Fibroblast of mammary gland (primary cell): ENCODE measurements at regions not wholly inside any gene's neighbourhood (a gene's known extent, or its start where the extent isn't known, plus 50 kb on each side); places are given as distances from the start of the nearest gene placed in this dataset.

ENCODE experiments used
- DNase-seq: peaks from one replicate; pipeline ENCODE4 v3.0.0-alpha.2; 2010; ENCODE audit warnings: low read depth
- H3K4me3 ChIP-seq: 2 replicates; pipeline ENCODE4 v1.5.1; 2011; ENCODE audit warnings: low read depth, mild to moderate bottlenecking, low read length, moderate library complexity; ENCODE audit not compliant: control insufficient read depth
- TF ChIP-seq, protein P1 (sequence below): conservative IDR thresholded peaks from 2 replicates; pipeline ENCODE4 v1.5.1; 2011; ENCODE audit warnings: low read depth, low read length, inconsistent platforms; ENCODE audit not compliant: control insufficient read depth, insufficient read depth

DNA sequence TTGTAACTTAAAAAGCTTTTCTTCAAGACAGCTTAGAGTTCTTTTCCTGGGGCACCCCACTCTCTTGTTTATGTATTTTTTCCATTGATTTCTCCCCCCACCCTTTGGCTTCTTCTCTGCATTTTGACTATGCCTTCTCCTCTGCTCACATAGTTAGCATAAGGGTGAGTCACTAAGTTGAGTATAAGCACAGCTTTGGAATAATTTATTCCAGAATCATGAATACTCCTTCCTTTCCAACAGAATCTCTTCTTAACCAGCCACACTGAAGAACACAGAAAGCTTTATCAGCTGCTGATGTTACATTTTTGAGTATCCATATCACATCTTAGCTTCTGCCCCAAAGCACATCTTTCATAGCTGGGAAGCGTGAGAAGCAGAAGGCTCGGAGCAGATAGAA is 449.5 kb upstream of the MKI67 start:
- no peak for DNase-seq
- TF ChIP-seq, protein P1, sequence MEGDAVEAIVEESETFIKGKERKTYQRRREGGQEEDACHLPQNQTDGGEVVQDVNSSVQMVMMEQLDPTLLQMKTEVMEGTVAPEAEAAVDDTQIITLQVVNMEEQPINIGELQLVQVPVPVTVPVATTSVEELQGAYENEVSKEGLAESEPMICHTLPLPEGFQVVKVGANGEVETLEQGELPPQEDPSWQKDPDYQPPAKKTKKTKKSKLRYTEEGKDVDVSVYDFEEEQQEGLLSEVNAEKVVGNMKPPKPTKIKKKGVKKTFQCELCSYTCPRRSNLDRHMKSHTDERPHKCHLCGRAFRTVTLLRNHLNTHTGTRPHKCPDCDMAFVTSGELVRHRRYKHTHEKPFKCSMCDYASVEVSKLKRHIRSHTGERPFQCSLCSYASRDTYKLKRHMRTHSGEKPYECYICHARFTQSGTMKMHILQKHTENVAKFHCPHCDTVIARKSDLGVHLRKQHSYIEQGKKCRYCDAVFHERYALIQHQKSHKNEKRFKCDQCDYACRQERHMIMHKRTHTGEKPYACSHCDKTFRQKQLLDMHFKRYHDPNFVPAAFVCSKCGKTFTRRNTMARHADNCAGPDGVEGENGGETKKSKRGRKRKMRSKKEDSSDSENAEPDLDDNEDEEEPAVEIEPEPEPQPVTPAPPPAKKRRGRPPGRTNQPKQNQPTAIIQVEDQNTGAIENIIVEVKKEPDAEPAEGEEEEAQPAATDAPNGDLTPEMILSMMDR = no peak
- H3K4me3 ChIP-seq = no peak overlapping the region

DNA sequence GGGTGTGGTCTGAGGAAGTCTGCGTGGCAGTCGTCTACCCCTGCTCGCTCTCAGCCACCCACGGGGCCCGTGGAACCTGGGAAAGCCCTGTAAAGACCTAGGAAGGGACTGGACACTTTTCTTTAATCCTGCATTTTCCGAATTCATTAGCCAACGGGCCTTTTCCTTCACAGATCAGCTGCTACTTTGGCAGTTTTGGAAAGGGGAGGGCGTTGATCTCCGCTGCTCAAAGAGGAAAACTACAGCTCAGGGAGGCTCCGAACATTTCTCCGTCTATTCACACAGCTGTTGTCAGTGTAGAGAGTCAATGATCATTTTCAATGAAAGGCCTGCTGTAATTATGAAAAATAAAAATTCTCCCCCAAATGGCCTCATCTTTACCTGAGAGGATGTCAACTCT is 450.1 kb upstream of the MKI67 start:
- no peak overlapping the region for H3K4me3 ChIP-seq
- DNase-seq = no peak
- TF ChIP-seq, protein P1 = no peak

DNA sequence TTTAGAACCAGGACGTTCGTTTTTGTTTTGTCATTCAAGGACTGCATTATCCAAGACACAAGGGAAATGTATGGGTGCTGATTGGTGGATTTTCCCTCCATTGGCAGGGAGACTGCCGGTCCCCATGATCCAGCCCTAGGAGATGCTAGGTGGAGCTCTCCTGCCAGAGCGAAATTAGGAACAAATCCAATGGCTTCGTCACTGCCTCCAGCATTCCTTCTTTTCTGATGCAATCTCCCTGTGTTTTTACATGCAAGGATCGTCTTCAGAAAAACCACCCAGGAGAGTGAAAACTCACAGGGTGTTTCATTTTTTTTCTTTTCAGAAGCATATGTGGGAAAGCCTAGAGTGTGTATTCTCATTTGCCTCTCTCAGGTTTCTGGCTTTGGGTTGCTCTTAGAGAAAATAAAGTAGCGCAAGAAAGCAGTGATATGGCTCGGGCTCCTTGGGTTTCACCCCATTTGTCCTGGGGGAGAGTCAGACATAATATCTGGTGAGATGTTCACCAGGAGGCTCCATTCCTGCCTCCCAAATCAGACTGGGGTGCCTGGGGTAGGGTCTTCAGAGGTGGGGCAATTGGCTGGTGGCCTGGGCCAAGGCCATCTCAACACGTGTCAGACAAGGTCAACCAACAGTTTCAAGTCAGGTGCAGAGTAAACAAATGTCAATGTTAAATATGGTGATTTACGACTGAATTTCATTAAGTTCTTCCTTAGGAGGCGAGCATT is 450.9 kb upstream of the MKI67 start:
- H3K4me3 ChIP-seq = no peak overlapping the region
- TF ChIP-seq, protein P1 = no peak
- DNase-seq = peak; percentile 41

DNA sequence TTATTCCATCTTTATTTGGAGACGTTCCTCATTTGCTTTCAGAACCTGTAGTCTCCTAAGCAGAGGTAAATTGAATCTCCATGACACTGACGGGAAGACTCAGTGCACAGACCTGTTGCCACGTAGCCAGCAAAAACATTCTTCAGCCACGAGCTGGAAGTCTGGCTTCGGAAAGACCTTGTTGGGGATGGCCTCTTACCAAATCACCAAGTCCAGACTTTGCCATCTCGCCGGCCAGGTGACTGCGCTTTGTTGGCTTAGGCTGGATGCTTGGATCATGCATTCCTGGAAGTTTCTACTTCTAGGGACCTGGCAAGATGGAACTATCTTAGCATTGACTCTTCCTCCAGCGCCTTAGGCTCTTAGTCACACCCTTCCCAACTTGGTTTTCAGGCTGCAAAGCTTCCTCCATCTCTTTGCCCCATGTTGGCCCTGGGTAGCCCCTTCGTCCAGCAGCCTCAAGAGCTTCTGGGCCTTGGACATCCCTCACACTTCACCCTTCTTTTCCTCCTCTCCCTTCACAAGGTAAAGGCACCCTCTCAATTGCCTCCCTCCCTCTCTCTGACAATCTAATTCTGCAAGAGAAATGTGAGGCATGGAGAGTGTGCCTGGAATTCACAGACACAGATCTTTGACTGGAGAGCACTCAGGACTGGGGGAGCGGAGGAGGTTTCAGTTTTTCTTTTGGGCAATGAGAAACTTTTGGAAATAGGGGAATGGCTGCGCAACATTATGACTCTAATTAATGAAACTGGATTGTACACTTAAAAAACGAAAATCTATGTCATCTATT is 451.9 kb upstream of the MKI67 start:
- TF ChIP-seq, protein P1 = no peak
- no peak overlapping the region for H3K4me3 ChIP-seq
- no peak for DNase-seq

DNA sequence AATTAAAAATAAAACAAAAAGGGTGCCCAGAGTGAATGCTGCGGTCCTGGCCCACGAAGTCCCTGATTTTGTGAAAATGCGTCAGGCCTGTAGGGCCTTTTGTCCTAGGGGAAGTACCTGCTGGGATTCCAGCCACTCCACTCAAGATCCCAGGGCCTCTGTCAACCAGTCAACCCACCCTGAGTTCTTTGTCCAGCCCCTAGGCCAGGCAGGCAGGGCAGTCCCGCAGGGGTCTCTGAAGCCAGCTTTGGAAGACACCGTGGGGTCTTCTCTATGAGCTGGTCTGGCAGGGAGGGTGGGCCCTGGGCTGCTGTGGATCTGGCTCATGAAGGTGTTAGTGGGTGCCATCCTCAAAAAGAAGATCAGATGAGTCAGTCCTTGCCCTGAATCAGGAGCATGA is 452.5 kb upstream of the MKI67 start:
- no peak for DNase-seq
- TF ChIP-seq, protein P1 = no peak
- H3K4me3 ChIP-seq = no peak overlapping the region

DNA sequence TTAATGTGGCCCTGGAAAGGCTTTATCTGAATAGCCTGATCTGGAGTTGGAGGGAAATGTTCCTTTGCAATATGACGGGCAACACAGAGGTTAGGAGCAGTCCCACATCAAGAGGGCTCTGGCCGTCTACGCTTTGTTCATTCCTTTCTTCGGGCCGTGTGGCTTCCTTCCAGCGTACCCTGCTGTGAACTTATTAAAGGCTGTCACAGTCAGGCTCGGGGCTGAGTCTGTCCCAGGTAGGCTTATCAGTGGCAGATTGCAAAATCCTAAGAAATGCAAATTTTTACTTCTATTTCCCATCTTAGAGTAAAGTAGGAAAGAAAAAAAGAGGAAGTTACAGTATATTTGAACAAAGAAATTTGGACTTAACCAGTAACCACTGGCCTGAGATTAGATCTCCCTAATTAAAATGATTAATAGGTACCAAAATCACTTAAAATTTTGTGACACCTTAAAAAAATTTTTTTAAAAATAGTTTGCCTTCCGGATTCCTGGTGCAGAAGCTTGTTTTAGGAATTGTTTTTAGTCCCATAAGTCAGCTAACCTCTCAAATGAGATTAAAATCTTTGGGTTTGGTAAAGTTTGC is 453.1 kb upstream of the MKI67 start:
- no peak overlapping the region for H3K4me3 ChIP-seq
- TF ChIP-seq, protein P1 = no peak
- DNase-seq = no peak
